GM19467 (cell line): ENCODE measurements at regions not wholly inside any gene's neighbourhood (a gene's known extent, or its start where the extent isn't known, plus 50 kb on each side); places are given as distances from the start of the nearest gene placed in this dataset.

Experiments
- ATAC-seq: cut with Tn5 transposase; IDR thresholded peaks from one replicate; pipeline ENCODE4 v1.9.1; 2021; ENCODE audit warnings: mild to moderate bottlenecking, moderate library complexity; ENCODE audit not compliant: unreplicated experiment

DNA sequence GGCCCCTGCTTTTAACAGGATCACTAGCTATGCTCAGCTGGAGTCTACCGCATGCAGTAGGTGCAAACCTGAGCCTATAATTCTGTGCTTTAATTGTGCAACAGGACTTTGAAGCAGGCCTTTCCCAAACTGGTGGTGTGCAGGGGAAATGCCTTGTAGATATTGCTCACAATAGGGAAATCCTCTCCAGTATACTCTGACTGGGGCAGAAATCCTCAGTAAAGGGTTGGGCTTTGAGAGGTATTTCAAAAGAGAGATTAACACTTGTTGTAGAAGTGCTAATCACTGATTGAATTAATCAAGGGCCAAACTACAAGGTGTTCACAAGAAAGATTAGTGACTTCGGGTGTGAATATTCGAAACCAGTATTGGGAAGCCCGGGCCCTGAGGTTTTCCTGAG, 58.5 kb upstream of the EXOC6 start:
- ATAC-seq, result no peak

DNA sequence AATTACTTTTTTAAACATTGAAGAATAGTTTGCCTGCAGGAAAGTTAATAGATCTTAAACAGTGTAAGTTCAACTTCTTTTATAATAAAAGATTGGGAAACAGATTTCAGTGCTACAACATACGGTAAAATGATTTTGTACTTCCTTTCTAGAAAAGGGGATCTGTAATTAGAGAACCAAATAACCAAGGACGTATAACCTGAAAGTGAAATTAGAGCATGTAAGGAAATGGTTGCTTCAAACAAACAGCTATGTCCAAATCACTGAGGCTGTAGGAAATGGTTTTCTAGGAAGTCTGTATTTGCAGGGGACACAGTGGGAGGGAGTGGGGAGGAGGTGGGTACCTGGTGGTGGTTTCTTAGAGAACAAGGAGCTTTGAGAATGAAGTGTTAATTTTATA, 57.9 kb upstream of the EXOC6 start:
- ATAC-seq, result no peak

DNA sequence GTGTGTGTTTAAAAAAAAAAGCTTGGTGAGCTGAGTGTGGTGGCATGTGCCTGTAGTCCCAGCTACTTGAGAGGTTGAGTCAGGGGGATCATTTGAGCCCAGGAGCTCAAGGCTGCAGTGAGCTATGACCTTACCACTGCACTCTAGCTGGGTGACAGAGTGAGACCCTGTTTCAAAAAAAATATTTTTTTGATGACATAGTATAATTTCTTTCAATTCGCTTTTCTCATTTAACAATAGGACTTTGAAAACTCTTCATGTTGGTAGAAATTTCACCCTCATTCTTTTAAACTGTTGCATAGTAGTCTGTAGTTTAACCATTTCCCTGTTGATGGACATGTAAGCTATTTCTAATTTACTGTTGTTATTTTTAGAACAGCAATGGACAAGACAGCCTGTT, 55.7 kb upstream of the EXOC6 start:
- no peak for ATAC-seq
